Prostate gland (tissue), 2 donors: ENCODE measurements at regions not wholly inside any gene's neighbourhood (a gene's known extent, or its start where the extent isn't known, plus 50 kb on each side); places are given as distances from the start of the nearest gene placed in this dataset.

Source experiments
- POLR2A ChIP-seq: fragments of 450-650 bp; IDR thresholded peaks from one replicate; pipeline ENCODE4 v1.6.1; 2016; ENCODE audit warnings: antibody characterized with exemption, mild to moderate bottlenecking
- POLR2AphosphoS5 ChIP-seq: sonication (generic); formaldehyde crosslinking; IDR thresholded peaks from one replicate; pipeline ENCODE4 v1.6.1; 2017; ENCODE audit warnings: antibody characterized with exemption
- TF ChIP-seq, protein P1 (sequence below), 4 experiments: fragments of 200-600 bp in 2 of 4; fragments of 450-650 bp in 2 of 4; sonication (generic) in 2 of 4; IDR thresholded peaks; 1 replicate in 3 of 4; 2 replicates in 1 of 4; pipeline ENCODE4 v1.5.1; 2016 to 2019; ENCODE audit warnings: antibody characterized with exemption in 4 of 4, mild to moderate bottlenecking in 2 of 4, moderate library complexity in 2 of 4

DNA sequence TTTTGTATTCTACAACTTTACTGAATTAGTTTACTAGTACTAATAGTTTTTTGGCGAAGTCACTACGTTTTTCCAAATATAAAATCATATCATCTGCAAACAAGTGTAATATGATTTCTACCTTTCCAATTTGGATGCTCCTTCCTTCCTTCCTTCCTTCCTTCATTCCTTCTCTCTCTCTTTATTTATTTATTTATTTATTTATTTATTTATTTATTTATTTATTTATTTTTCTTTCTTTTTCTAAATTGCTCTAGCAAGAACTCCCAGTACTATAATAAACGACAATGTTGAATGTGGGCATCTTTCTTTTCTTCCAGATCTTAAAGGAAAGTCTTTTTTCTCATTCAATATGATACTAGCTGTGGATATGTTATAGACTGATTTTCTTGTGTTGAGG, 656.0 kb upstream of the LUZP2 start:
- TF ChIP-seq, protein P1, sequence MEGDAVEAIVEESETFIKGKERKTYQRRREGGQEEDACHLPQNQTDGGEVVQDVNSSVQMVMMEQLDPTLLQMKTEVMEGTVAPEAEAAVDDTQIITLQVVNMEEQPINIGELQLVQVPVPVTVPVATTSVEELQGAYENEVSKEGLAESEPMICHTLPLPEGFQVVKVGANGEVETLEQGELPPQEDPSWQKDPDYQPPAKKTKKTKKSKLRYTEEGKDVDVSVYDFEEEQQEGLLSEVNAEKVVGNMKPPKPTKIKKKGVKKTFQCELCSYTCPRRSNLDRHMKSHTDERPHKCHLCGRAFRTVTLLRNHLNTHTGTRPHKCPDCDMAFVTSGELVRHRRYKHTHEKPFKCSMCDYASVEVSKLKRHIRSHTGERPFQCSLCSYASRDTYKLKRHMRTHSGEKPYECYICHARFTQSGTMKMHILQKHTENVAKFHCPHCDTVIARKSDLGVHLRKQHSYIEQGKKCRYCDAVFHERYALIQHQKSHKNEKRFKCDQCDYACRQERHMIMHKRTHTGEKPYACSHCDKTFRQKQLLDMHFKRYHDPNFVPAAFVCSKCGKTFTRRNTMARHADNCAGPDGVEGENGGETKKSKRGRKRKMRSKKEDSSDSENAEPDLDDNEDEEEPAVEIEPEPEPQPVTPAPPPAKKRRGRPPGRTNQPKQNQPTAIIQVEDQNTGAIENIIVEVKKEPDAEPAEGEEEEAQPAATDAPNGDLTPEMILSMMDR (IDR thresholded peaks at IDR 0.05), result no peak
- TF ChIP-seq POLR2A (no peak), POLR2AphosphoS5 (no peak)
